GM19035 (cell line): ENCODE measurements at regions not wholly inside any gene's neighbourhood (a gene's known extent, or its start where the extent isn't known, plus 50 kb on each side); places are given as distances from the start of the nearest gene placed in this dataset.

Experiments
- ATAC-seq: cut with Tn5 transposase; IDR thresholded peaks from one replicate; pipeline ENCODE4 v1.9.1; 2021; ENCODE audit not compliant: unreplicated experiment

GRCh38 chr11:131295986-131296385 is 74.4 kb upstream of the NTM start:
- no peak for ATAC-seq

GRCh38 chr11:131297441-131297840 is 73.0 kb upstream of the NTM start:
- no peak for ATAC-seq

- ATAC-seq = no peak
Observed at GRCh38 chr11:131299598-131300438, 70.6 kb upstream of the NTM start.

- no peak for ATAC-seq
Observed at GRCh38 chr11:131300439-131300717, 70.0 kb upstream of the NTM start.

GRCh38 chr11:131301306-131301705 is 69.1 kb upstream of the NTM start:
- ATAC-seq = no peak

GRCh38 chr11:131302836-131303235 is 67.6 kb upstream of the NTM start:
- no peak for ATAC-seq

GRCh38 chr11:131303611-131304119 is 66.8 kb upstream of the NTM start:
- no peak for ATAC-seq

- no peak for ATAC-seq
Observed at GRCh38 chr11:131305005-131305404, 65.4 kb upstream of the NTM start.

GRCh38 chr11:131307506-131307905 is 62.9 kb upstream of the NTM start:
- ATAC-seq = no peak

GRCh38 chr11:131309776-131310175 is 60.6 kb upstream of the NTM start:
- no peak for ATAC-seq

- no peak for ATAC-seq
Observed at GRCh38 chr11:131311776-131312514, 58.5 kb upstream of the NTM start.
